ENCODE measurements at regions not wholly inside any gene's neighbourhood (a gene's known extent, or its start where the extent isn't known, plus 50 kb on each side); places are given as distances from the start of the nearest gene placed in this dataset.

- H3K4me3 ChIP-seq (ENCODE audit: low read depth, low read length), result no peak overlapping the region
- no peak for TF ChIP-seq CTCF (IDR thresholded peaks at IDR 0.05; ENCODE audit: borderline replicate concordance, insufficient read depth, low read depth, low read length)
These were observed 160.9 kb upstream of the GDF10 start for GRCh38 chr10:47139121-47139520.

- no peak overlapping the region for H3K4me3 ChIP-seq (ENCODE audit: low read depth, low read length)
- TF ChIP-seq CTCF (IDR thresholded peaks at IDR 0.05; ENCODE audit: borderline replicate concordance, insufficient read depth, low read depth, low read length), result no peak
These were observed 159.1 kb upstream of the GDF10 start for GRCh38 chr10:47140761-47141348.

GRCh38 chr10:47141349-47141748 is 158.6 kb upstream of the GDF10 start:
- H3K4me3 ChIP-seq (ENCODE audit: low read depth, low read length), result no peak overlapping the region
- TF ChIP-seq CTCF (IDR thresholded peaks at IDR 0.05; ENCODE audit: borderline replicate concordance, insufficient read depth, low read depth, low read length), result no peak

- H3K4me3 ChIP-seq (ENCODE audit: low read depth, low read length), result no peak overlapping the region
- TF ChIP-seq CTCF (IDR thresholded peaks at IDR 0.05; ENCODE audit: borderline replicate concordance, insufficient read depth, low read depth, low read length), result no peak
These were observed 156.9 kb upstream of the GDF10 start for GRCh38 chr10:47143072-47143471.

- TF ChIP-seq CTCF (IDR thresholded peaks at IDR 0.05; ENCODE audit: borderline replicate concordance, insufficient read depth, low read depth, low read length), result no peak
- H3K4me3 ChIP-seq (ENCODE audit: low read depth, low read length), result no peak overlapping the region
These were observed 156.5 kb upstream of the GDF10 start for GRCh38 chr10:47143473-47143872.

- no peak for TF ChIP-seq CTCF (IDR thresholded peaks at IDR 0.05; ENCODE audit: borderline replicate concordance, insufficient read depth, low read depth, low read length)
- H3K4me3 ChIP-seq (ENCODE audit: low read depth, low read length), result no peak overlapping the region
These were observed 155.5 kb upstream of the GDF10 start for GRCh38 chr10:47144525-47144924.

GRCh38 chr10:47145290-47145934 is 154.6 kb upstream of the GDF10 start:
- no peak for TF ChIP-seq CTCF (IDR thresholded peaks at IDR 0.05; ENCODE audit: borderline replicate concordance, insufficient read depth, low read depth, low read length)
- H3K4me3 ChIP-seq (ENCODE audit: low read depth, low read length), result no peak overlapping the region
